ENCODE measurements at regions not wholly inside any gene's neighbourhood (a gene's known extent, or its start where the extent isn't known, plus 50 kb on each side); places are given as distances from the start of the nearest gene placed in this dataset.

DNA sequence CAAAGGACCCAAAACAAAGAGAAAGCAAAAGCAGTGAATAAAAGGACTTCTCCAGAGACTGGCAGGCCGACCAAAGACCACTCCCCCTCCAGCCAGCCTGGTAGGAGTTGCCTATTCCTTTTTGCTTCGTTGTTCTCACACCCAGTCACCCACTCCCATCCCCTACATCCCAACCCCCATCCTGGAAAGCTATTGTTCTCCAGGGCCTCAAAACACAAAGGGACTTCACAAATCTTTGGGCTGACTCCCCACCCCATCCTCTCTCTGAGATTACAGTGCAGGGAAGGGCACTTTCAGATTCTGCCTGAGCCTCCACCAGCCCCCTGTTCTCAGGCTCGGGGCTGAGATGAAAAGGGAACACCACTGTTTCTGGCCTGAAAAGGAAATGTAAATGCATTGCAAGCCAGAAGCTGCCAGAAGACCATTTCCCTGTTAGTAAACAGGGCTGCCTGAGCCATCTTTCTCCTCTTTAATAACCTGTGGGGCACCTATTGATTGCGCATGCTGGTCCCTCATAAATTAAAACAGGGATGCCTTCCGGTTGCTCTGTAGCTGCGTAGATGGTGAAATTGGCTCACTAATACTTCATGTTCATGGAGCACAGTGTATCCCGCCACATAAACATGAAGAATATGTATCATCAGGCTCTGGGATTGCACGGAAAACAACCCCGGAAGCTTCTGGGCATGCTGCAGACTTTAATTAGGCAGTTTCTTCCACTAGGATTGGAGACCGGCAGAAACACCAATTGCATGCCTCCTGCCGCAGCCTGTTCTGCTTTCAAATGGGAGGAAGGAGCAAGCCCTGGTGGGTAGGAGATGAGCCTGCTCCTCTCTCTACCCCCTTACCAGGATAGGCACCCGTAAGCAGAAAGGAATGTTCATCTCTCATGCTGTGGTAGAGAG is 130.3 kb upstream of the FUT8 start:
- DNase-seq (ENCODE audit: low read depth): no peak

DNA sequence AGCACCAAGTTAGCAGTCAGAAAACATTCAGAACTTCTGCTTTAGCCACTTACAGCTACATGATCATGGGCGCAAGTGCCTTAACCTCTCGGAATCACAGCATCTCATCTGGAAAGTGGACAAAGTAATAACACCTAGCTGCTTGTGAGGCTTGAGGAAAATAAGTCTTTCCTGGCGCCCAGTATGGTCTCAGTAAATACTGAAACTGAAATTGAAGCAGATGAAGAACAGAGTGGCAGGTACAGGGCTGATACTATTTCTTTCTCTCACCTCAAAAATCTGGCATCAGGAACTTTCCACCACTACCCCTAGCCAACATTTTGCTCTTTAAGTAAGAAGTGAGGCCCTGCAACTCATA is 129.7 kb upstream of the FUT8 start:
- DNase-seq (ENCODE audit: low read depth): no peak

DNA sequence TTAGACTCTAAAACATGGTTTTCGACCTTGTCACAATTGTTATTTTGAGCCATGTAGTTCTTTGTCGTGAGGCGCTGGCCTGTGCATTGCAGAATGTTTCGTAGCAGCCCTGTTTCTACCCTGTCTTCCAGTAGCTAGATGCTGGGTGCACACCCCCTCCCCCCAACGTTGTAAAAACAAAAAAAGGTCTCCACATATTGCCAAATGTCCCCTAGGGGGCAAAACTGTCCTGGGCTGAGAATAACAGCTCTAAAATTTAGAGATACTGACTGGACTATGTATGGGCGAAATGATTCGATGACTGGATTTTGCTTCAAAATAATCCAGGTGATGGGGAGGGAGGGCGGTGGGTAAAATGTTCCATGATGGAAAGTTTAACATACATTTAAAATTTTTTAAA is 126.1 kb upstream of the FUT8 start:
- DNase-seq (ENCODE audit: low read depth): no peak

DNA sequence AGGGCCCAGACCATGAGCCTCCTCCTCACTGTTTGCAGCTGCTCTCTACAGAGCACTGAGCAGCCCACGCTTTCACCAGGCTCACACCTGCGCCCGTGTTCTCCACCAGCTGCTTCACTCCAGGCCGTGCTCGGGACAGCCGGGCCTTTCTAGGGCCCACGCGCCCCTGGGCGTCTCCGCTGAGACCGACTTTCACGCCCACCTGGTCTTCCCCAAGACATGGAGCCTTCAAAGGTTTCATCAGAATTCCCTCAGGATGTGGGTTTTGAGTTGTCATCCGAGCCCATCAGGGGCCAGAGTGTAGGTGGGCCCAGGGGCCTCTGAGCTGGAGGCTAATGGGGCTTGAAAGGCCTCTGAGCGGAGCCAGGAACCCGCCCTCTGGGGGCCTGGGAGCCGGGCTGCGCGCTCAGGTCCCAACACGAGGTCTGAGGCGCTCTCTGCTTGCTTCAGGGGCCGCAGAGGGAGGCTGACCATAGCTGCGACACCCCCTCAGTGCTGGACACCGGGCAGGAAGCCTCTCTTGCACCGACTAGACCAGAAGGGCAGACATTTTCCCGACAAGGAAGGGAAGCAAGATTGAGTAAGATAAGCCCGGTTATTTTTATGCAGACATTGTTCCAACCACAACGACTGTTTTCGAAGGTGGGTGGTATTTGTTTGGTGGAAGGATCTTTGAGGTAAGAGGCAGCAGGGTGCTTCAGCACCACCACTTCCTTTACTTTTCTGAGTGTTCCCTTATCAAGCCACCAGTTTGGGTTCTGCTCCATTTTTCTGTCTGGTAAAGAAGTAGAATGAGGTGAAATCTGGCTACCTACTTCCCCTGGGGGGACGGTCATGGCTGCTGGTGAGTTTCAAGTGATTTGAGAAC is 125.0 kb upstream of the FUT8 start:
- DNase-seq (ENCODE audit: low read depth): peak; percentile 83

DNA sequence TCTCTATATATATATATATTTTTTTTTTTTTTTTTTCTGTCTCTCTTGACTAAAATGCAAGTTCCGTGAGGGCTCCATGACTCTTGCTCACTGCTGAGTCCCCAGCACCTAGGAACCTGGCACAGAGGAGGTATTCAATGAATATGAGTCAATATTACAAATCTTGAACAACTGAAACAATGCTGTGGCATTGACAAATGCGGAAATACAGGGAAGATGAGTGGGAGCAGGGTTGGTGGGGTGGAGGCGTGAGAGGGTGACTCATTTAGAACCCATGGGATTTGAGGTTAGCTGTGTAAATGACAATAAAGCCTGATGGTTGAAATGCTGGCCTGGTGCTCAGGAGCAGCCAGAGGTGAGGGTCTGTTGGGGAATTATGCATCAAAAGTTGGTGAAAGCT is 121.7 kb upstream of the FUT8 start:
- DNase-seq (ENCODE audit: low read depth): no peak

DNA sequence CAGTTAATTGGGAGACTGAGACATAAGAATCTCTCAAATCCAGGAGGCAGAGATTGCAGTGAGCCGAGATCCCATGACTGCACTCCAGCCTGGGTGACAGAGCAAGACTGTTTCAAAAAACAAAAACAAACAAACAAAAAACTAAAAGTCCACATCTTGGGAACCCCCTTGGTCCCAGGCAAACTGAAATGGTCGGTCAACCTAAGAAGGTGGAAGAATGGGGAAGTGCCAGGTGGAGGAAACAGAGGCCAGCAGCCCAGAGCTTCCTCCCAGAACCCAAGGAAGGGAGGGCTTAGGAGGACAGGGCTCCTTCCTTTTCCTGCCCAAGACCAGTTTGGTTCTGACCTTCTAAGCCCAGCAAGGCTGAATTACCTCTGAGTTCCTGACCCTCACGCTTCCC is 121.0 kb upstream of the FUT8 start:
- no peak for DNase-seq (ENCODE audit: low read depth)

DNA sequence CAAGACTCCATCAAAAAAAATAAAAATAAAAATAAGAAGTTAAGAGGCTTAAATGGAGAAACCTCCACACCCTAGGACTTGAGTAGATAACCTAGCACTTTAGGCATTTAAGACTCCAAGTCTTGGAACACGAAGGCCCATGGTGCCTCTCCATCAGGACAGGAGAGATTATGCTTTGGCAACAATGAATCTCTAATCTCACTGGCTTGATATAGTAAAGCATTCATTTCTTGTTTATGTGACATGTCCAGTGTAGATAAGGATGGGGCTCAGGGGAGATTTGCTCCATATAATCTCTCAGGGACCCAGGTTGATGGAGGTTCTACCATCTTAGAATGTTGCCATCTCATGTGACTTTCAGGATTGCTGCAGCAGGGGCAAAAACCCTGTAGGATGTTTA is 117.7 kb upstream of the FUT8 start:
- DNase-seq (ENCODE audit: low read depth): no peak

DNA sequence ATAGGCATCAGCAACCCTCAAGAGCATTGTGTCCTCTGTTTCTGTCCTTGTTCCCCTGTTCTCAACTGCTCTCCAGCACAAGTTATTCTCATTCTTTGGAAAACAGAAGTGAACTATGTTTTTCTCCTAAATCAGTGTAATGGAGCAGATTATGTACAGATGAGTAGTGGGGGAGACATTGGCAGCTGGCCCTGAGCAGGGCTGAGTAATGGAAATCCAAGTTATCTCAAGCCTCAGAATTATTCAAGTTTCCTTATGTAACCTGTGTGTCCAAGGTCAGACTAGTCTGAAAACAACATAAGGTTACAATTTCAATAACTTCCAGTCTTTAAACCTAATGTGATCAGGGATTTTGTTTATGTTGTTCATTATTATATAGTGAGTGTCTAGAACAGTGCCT is 116.1 kb upstream of the FUT8 start:
- no peak for DNase-seq (ENCODE audit: low read depth)

DNA sequence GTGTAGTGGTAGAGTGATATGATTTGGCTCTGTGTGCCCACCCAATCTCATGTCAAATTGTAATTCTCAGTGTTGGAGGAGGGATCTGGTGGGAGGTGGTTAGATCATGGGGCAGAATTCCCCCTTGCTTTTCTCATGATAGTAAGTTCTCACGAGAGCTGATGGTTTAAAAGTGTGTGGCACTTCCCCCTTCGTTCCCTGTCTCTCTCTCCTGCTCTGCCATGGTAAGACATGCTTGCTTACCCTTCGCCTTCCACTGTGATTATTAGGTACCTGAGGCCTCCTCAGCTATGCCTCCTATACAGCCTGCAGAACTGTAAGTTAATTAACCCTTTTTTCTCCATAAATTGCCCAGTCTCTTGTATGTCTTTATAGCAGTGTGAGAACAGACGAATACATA is 115.7 kb upstream of the FUT8 start:
- no peak for DNase-seq (ENCODE audit: low read depth)

DNA sequence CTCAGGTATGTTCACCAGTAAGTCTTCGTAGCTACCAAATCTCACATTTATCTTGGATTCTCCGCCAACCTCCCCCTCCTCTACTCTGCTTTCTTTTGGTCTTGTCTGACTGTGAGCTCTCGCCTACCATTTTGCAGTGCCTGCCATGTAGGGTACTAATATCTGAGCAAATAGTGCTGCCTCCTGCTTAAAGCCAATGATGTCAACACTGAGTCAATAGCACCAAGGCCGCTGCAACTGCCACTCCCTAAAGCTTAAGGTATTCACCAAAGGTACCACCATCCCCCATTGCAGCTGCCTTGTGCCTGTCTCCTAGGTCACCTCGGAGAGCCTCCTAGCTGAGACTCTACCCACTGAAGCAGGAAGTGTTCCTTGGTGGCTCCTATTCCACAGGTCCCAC is 114.8 kb upstream of the FUT8 start:
- DNase-seq (ENCODE audit: low read depth): no peak

DNA sequence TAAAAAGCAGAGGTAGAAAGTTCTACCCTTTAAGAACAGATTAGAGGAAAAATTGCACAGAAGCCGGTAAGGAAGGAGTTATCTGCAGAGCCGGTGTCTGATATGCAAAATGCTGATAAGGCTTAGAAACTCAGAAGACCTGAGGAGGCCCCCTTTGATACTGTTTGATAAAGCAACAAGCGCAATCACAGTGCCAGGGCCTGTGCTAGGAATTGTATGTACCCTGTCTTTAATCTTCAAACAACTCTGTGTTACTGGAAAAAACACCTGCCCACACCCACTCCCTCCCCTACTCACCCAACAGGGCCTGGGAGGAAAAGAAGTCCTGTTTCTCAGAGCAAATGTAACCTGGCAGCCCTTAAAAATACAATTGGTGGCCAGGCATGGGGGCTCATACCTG is 112.7 kb upstream of the FUT8 start:
- peak; percentile 31 for DNase-seq (ENCODE audit: low read depth)

DNA sequence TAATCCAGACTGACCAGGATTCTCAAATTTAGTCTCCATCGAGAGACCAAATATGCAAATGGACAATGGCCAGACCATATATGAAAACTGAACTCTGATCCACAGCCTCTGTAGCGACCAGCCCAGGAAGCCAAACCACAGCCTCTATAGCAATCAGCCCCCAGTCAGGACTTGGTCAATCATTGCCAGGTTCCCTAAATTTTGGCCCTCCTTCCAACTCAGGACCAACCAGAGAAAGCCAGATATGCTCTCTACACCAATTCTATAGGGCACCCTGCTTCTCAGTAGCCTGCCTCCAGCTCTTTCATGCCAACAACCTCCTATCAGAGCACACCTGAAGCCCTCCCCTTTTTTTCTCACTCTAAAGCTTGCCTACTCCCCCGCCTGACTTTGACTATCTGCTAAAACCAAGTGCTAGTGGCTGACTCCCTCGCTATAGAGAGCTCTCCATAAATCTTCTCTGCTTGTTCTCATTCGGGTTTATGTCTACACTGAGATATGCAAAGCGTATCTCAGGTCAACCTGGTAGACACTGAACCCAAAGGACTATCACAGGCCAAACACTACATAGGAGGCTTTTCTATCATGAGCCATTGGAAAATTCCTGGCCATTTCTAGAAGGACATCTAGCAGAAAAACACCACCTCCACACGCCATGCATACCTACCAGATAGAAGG is 110.5 kb upstream of the FUT8 start:
- DNase-seq (ENCODE audit: low read depth): peak; percentile 33

DNA sequence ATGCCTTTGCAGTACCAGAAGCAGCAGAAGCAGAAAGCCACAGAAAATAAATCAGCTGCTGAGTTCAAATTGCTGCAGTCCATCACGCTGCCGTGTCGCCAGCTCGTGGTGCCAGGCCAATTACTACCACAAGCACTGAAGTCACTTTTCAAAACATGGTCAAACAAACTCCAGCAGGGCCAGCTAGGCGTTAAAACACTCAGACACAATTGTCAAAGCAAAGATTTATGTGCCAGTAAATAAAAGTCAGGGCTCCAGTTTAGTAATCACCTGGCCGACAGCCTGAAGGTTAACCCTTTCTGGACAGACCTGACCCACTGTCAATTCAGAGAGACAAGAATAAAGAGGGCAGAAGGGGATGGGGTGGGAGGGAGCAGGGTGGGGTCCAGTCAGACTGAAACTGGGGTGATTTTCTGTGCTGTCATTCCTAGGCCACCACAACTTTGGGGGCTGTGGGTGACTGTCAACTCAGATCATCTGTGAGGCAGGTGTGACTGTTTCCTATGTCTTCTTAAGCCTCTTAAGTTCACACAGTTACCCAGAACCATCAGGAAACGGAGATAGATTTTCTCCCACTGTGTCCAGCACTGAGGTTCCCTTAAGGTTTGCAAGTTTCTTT is 109.8 kb upstream of the FUT8 start:
- DNase-seq (ENCODE audit: low read depth): no peak

DNA sequence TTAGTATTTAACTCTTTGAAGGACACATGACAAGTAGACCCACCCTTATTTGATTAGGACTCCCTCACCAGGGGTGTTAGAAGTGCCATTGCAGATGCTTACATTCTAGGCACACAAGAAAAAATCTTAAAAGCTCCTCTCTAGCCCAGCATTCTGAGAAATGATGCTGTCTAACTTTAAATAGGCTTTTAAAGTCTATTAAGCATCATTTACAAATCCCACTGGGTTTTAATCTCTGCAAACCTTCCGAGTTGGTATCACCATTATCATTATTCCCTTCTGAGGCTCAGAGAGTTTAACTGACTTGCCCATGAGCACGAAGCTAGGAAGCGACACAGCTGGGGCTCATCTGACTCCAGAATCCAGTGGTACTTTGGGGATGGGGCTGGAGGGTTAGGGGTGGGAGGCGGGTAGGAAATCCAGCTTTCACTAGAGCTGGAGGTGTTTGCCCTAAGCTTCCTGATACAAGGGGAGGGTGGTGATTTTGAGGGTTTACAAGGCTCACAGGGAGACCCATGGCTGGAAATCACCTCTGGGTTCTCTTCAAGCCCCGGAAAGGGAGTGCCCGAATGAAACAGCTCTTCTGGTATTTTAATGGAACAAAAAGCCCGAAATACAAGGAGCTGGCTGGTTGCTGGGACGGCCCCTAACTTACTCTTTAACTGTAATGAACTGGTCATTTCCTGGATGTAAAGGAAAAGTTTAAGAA is 109.2 kb upstream of the FUT8 start:
- DNase-seq (ENCODE audit: low read depth): no peak

DNA sequence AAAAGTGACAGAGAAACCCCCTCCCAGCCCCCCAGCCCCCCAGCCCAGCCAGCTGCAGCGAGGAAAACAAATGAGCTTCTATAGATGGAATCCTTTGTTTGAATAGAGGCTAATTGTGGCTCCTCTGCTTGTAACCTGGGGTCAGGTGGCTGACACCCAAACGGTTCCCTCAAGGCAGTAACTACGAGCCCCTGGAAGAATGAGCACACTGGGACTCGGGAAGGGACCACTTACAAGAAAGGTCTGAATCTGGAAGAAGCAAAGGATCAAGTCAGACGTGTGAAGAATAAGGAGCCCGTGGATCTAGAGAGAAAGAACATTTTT is 108.7 kb upstream of the FUT8 start:
- no peak for DNase-seq (ENCODE audit: low read depth)

DNA sequence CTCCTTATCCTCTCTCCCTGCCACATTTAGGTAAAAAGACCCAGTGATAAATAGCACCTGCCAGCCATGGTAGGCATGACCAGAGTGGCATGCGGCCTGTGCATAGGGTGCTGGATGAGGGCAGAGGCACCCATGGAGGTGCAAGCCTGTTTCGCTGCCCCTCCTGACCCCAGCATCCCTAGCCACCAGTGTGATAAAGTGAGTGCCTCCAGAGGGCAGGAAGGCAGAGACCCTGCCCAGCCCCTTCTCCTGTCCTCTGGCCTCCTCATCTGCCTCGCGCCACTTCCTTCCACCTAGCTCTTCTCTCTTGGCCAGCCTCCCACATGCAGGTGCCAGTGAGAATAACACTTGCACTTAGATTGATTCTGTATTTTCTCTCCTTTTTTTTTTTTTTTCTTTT is 108.3 kb upstream of the FUT8 start:
- no peak for DNase-seq (ENCODE audit: low read depth)

DNA sequence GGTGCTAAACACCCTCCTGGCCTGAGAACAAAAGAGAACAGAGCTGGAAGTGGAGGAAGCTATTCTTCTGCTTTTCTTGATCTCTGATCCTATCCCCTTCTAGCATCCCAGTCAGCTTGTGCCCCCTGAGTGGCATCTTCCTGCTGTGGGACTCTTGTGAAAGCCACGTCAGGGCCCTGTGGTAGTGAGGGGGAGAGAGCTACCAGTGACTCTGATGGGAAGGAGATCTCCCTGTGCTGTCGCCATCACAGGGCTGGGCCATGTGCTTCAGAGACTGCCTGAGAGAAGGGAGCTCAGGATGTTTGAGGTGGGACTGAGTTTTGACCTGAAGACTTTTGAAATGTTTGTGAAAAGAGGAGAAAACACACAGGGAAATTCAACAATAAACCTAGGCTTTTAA is 107.6 kb upstream of the FUT8 start:
- DNase-seq (ENCODE audit: low read depth): no peak

DNA sequence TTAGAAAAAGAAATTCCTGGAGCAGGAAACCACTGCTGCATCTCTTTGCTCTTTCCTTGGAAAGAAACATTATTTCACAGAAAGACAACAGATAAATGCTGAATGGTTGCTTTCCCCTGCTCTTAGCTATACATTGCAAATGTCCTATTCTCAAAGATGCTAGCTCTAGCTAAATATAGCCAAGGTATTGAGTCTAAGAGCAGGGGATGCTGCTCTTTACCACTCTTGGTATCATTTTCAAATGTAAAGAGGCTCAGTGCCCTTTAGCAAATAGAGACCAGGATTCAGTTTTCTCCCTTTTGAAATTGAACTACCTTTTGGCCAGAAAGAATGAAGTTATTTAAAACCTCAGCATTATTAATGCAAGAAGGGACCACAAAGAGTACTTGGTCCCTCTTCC is 104.0 kb upstream of the FUT8 start:
- DNase-seq (ENCODE audit: low read depth): no peak

DNA sequence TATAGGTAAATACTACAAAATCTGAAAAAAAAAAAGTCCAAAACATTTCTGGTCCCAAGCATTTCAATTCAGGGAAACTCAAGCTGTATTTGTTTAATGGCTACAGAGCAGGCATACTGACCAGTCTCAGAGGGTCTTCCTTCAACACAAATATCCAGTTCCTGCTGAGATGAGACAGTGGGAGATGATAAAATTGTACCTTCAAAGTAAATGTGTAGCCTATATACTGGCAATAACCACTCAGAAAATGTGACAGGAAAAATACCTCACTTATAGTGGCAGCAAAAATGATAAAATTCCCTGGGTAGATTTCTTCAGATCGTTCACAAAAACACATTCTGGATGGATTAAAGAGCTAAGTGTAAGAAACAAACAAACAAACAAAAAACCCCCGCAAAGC is 102.0 kb upstream of the FUT8 start:
- DNase-seq (ENCODE audit: low read depth): no peak

DNA sequence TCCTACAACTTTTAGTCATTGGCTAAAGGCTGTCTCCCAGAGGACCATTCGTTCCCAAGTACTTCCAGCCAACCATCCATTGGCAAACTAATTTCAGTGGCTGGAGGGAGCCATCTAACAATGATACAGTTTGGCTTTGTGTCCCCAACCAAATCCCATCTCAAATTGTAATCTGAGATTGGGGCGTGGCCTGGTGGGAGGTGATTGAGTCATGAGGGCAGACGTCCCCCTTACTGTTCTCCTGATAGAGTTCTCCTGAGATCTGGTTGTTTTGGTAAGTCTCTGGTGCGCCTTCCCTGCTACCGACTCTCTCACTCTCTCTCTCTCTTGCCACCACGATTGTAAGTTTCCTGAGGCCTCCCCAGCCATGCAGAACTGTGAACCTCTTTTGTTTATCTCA is 99.7 kb upstream of the FUT8 start:
- no peak for DNase-seq (ENCODE audit: low read depth)

DNA sequence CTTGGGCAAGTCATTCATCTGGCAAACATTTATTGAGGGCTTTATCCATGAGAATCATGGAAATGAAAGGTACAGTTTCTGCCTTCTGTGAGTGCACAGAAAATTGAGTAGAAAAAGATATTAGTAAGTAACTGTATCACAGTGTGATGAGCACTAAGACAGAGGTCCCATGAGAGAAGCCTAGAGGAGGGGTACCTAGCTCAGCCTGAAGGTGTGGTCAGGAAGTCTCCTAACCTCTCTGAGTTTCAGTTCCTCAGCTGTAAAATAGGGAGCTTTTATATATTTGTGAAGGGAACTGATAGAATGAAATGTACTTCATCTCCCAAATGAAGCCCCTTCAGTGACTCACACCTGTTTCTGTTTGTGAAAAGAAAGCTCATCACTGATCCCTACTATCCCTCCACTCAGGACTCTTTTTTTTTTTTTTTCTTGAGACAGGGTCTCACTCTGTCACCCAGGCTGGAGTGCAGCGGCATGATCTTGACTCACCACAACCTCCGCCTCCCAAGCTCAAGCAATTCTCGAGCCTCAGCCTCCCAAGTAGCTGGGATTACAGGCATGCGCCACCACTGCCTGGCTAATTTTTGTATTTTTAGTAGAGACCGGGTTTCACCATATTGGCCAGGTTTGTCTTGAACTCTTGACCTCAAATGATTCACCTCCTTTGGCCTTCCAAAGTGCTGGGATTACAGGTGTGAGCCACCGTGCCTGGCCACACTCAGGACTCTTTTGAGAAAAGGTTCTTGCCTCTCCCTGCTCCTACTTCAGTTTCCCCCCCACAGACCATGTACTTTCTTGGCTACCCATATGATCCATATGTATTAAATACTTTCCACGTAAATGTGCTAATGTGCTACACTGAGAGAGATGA is 93.7 kb upstream of the FUT8 start:
- no peak for DNase-seq (ENCODE audit: low read depth)

All from CMK (cell line).